Endothelial cell of umbilical vein (primary cell): ENCODE measurements at regions not wholly inside any gene's neighbourhood (a gene's known extent, or its start where the extent isn't known, plus 50 kb on each side); places are given as distances from the start of the nearest gene placed in this dataset.

ENCODE experiments used
- BruUV-seq: library from RNA; stranded (reverse); fragments of 400-500 nt; replicated peaks from 2 replicates; lab custom pipeline; 2021; lab: Mats Ljungman, UMichigan
- CTCF ChIA-PET: fragments of 300-600, 350-600 bp; sonication (Branson Sonifier 250); formaldehyde crosslinking; loops from one replicate; lab custom pipeline; 2021; ENCODE audit warnings: antibody characterized with exemption, inconsistent platforms; lab: Charles Lee
- POLR2A ChIA-PET: fragments of 300-600, 350-600 bp; sonication (Branson Sonifier 250); formaldehyde crosslinking; loops from one replicate; lab custom pipeline; 2021; ENCODE audit warnings: antibody characterized with exemption, inconsistent platforms; lab: Charles Lee
- DNase-seq: peaks from one replicate; pipeline ENCODE4 v3.0.0-alpha.2; 2011; ENCODE audit warnings: low read depth, low spot score
- FAIRE-seq: peaks from 2 replicates; lab custom pipeline; 2011; peaks lifted over from hg19 to GRCh38; lab: Jason Lieb, UNC
- H2AFZ ChIP-seq: 2 replicates; pipeline ENCODE4 v1.6.0; 2012; ENCODE audit warnings: low read depth, low read length, control low read depth, inconsistent platforms
- H3K27ac ChIP-seq: 2 replicates; pipeline ENCODE4 v1.5.1; 2011; ENCODE audit warnings: low read depth, mild to moderate bottlenecking, control low read depth, low read length, moderate library complexity; ENCODE audit not compliant: insufficient read depth
- H3K27me3 ChIP-seq, 2 experiments: 2 replicates each; pipeline versions ENCODE4 v1.6.0 to v1.6.1; 2011; ENCODE audit warnings: low read length in 2 of 2, mixed read lengths in 1 of 2; ENCODE audit not compliant: control insufficient read depth in 2 of 2, insufficient read depth in 2 of 2
- H3K36me3 ChIP-seq, 2 experiments: 2 replicates in 1 of 2; 3 replicates in 1 of 2; pipeline ENCODE4 v1.5.1; 2011; ENCODE audit warnings: low read length in 2 of 2, mild to moderate bottlenecking in 1 of 2, moderate library complexity in 1 of 2; ENCODE audit not compliant: control insufficient read depth in 2 of 2, insufficient read depth in 2 of 2; ENCODE audit errors: extremely low read depth in 1 of 2
- H3K4me1 ChIP-seq: 3 replicates; pipeline ENCODE4 v1.5.1; 2011; ENCODE audit warnings: mild to moderate bottlenecking, low read length; ENCODE audit not compliant: control insufficient read depth, insufficient read depth; ENCODE audit errors: extremely low read depth
- H3K4me2 ChIP-seq: 2 replicates; pipeline ENCODE4 v1.6.1; 2011; ENCODE audit warnings: low read length, control low read depth, mixed read lengths; ENCODE audit not compliant: insufficient read depth
- H3K4me3 ChIP-seq, 3 experiments: fragments of 200-600 bp in 1 of 3; sonication (generic), shearing (Covaris generic) in 1 of 3; replicated peaks in 1 of 3; 2 replicates each; pipeline ENCODE4 v1.5.1; 2011 to 2016; ENCODE audit warnings: control low read depth in 3 of 3, low read length in 3 of 3, mild to moderate bottlenecking in 2 of 3, inconsistent platforms in 1 of 3, low read depth in 1 of 3, moderate library complexity in 1 of 3; ENCODE audit not compliant: insufficient read depth in 1 of 3
- H3K79me2 ChIP-seq: 2 replicates; pipeline ENCODE4 v1.6.0; 2012; ENCODE audit warnings: low read length, inconsistent platforms; ENCODE audit not compliant: control insufficient read depth, insufficient read depth
- H3K9ac ChIP-seq: replicated peaks from 2 replicates; pipeline ENCODE3; 2011; ENCODE audit warnings: low read length, control low read depth; ENCODE audit not compliant: insufficient read depth; ENCODE audit errors: extremely low read depth
- H3K9me1 ChIP-seq: replicated peaks from 3 replicates; pipeline ENCODE4 v1.6.0; 2011; ENCODE audit warnings: mild to moderate bottlenecking, low read length; ENCODE audit not compliant: control insufficient read depth, insufficient read depth; ENCODE audit errors: extremely low read depth
- H3K9me3 ChIP-seq: replicated peaks from 2 replicates; pipeline ENCODE4 v1.5.1; 2012; ENCODE audit warnings: low read length, inconsistent platforms; ENCODE audit not compliant: control insufficient read depth, insufficient read depth
- H4K20me1 ChIP-seq: replicated peaks from 2 replicates; pipeline ENCODE3; 2011; ENCODE audit warnings: mild to moderate bottlenecking, low read length; ENCODE audit not compliant: control insufficient read depth, insufficient read depth; ENCODE audit errors: extremely low read depth
- EZH2 ChIP-seq: IDR thresholded peaks from 2 replicates; pipeline ENCODE4 v1.6.1; 2012; ENCODE audit warnings: borderline replicate concordance, low read depth, mild to moderate bottlenecking, moderate library complexity, low read length, inconsistent platforms; ENCODE audit not compliant: severe bottlenecking
- FOS ChIP-seq: IDR thresholded peaks from 2 replicates; pipeline ENCODE4 v1.6.1; 2011; ENCODE audit warnings: mild to moderate bottlenecking, low read length, moderate library complexity, borderline replicate concordance; ENCODE audit not compliant: insufficient read depth
- GATA2 ChIP-seq: IDR thresholded peaks from 2 replicates; pipeline ENCODE4 v1.7.0; 2011; ENCODE audit warnings: low read depth, mild to moderate bottlenecking, moderate library complexity, mixed read lengths, low read length; ENCODE audit not compliant: insufficient read length, insufficient read depth
- JUN ChIP-seq: IDR thresholded peaks from 2 replicates; pipeline ENCODE4 v1.6.1; 2011; ENCODE audit warnings: borderline replicate concordance, low read depth; ENCODE audit not compliant: insufficient read length, insufficient read depth
- MYC ChIP-seq: IDR thresholded peaks from one replicate; pipeline ENCODE4 v1.6.1; 2011; ENCODE audit warnings: mild to moderate bottlenecking, low read depth, low read length
- POLR2A ChIP-seq: IDR thresholded peaks from 2 replicates; pipeline ENCODE4 v1.6.1; 2012; ENCODE audit warnings: low read depth, mild to moderate bottlenecking, control low read depth, low read length
- POLR2AphosphoS5 ChIP-seq: IDR thresholded peaks from 2 replicates; pipeline ENCODE4 v1.6.1; 2012; ENCODE audit warnings: low read depth, mild to moderate bottlenecking, control low read depth, low read length, moderate library complexity; ENCODE audit not compliant: insufficient read depth
- dilution Hi-C: fragments of 300-500 bp; cut with MboI; formaldehyde crosslinking; loops from one replicate; pipeline ENCODE4 v1.15.0; 2019; ENCODE audit warnings: low sequenced_read_pairs; ENCODE audit not compliant: extremely low pct_ligation_motif_present
- intact Hi-C: fragments of 100-400 bp; cut with micrococcal nuclease; formaldehyde crosslinking; loops from one replicate; pipeline ENCODE4 v1.10.0; 2022
- TF ChIP-seq, protein P1 (sequence below), 2 donors: IDR thresholded peaks; 1 replicate in 1 of 2; 2 replicates in 1 of 2; pipeline ENCODE4 v1.5.1; 2011; ENCODE audit warnings: low read length in 2 of 2, mild to moderate bottlenecking in 2 of 2, moderate library complexity in 2 of 2, control low read depth in 1 of 2, inconsistent platforms in 1 of 2, low read depth in 1 of 2; ENCODE audit not compliant: insufficient read depth in 1 of 2; ENCODE audit errors: extremely low read depth in 1 of 2
- TF ChIP-seq, protein P2 (sequence below): IDR thresholded peaks from 2 replicates; pipeline ENCODE4 v1.6.1; 2011; ENCODE audit not compliant: insufficient read depth, insufficient read length

DNA sequence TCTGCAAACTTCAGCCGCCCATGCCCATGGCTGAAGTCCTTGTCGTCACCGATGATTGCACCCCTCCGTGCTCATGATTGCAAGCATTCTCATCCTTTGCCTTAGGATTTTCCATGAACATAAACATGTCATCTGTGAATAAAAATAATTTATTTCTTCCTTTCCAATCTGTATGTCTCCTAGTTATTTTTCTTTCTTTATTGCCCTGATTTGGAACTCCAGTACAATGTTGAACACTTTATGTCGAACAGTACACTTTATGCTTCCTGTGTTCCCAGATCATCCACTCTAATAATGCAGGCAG, 170.9 kb upstream of the SYT6 start:
- H3K36me3 ChIP-seq: no peaks in the 10 kb centered on the region
- H2AFZ ChIP-seq: no peak overlapping the region
- no peaks in the 10 kb centered on the region for H3K27me3 ChIP-seq
- no peak overlapping the region for H3K27ac ChIP-seq
- H3K9me3 ChIP-seq: no peaks in the 10 kb centered on the region
- BruUV-seq: no TSS peak
- ChIA-PET POLR2A (no interaction called here), CTCF (interaction anchor here (1.3 to 1.4 kb wide), 2 partner anchors 37 to 42 kb away, joined by 3 to 4 read pairs; no protein-coding TSS in a partner anchor)
- intact Hi-C loops (no loop called here), dilution Hi-C loops (no loop called here)
- H3K9ac ChIP-seq: no peak overlapping the region
- no peaks in the 10 kb centered on the region for H3K4me1 ChIP-seq
- TF ChIP-seq MYC (no peak), GATA2 (no peak), EZH2 (no peak), FOS (no peak), POLR2AphosphoS5 (no peak), JUN (no peak), POLR2A (no peak)
- TF ChIP-seq, protein P1, sequence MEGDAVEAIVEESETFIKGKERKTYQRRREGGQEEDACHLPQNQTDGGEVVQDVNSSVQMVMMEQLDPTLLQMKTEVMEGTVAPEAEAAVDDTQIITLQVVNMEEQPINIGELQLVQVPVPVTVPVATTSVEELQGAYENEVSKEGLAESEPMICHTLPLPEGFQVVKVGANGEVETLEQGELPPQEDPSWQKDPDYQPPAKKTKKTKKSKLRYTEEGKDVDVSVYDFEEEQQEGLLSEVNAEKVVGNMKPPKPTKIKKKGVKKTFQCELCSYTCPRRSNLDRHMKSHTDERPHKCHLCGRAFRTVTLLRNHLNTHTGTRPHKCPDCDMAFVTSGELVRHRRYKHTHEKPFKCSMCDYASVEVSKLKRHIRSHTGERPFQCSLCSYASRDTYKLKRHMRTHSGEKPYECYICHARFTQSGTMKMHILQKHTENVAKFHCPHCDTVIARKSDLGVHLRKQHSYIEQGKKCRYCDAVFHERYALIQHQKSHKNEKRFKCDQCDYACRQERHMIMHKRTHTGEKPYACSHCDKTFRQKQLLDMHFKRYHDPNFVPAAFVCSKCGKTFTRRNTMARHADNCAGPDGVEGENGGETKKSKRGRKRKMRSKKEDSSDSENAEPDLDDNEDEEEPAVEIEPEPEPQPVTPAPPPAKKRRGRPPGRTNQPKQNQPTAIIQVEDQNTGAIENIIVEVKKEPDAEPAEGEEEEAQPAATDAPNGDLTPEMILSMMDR (IDR thresholded peaks at IDR 0.05; ENCODE audit: extremely low read depth in 1 of 2, insufficient read depth in 1 of 2, low read depth in 1 of 2, low read length in 2 of 2): no peak
- TF ChIP-seq, protein P2, sequence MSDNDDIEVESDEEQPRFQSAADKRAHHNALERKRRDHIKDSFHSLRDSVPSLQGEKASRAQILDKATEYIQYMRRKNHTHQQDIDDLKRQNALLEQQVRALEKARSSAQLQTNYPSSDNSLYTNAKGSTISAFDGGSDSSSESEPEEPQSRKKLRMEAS: no peak
- H3K4me2 ChIP-seq: no peak overlapping the region
- FAIRE-seq (no peak), DNase-seq (no peak)
- H3K9me1 ChIP-seq: no peaks in the 10 kb centered on the region
- H4K20me1 ChIP-seq: no peaks in the 10 kb centered on the region
- no peak overlapping the region for H3K4me3 ChIP-seq
- no peaks in the 10 kb centered on the region for H3K79me2 ChIP-seq
